ACC112 (cell line): ENCODE measurements at regions not wholly inside any gene's neighbourhood (a gene's known extent, or its start where the extent isn't known, plus 50 kb on each side); places are given as distances from the start of the nearest gene placed in this dataset.
"Not testable (repeated sequence)": the region's sequence is repeated elsewhere in the genome, so short reads cannot be mapped to it uniquely, and the experiment has no call there.

ENCODE experiments used
- H2AFZ ChIP-seq: fragments of 200-600 bp; sonication (generic); one replicate; pipeline ENCODE4 v1.6.0; 2017; ENCODE audit warnings: antibody characterized with exemption, low read length; ENCODE audit not compliant: unreplicated experiment
- H3K27ac ChIP-seq: fragments of 200-600 bp; sonication (generic); 2 replicates; pipeline ENCODE4 v1.5.1; 2014; ENCODE audit warnings: low read depth, mild to moderate bottlenecking, antibody characterized with exemption, low read length, moderate library complexity
- H3K27me3 ChIP-seq: fragments of 200-600 bp; sonication (generic); 2 replicates; pipeline ENCODE4 v1.6.1; 2014; ENCODE audit warnings: mild to moderate bottlenecking, antibody characterized with exemption, low read length, moderate library complexity, mixed read lengths; ENCODE audit not compliant: insufficient read depth
- H3K36me3 ChIP-seq: fragments of 200-600 bp; sonication (generic); 2 replicates; pipeline ENCODE4 v1.6.1; 2016; ENCODE audit warnings: mild to moderate bottlenecking, antibody characterized with exemption, low read length, moderate library complexity, mixed read lengths; ENCODE audit not compliant: insufficient read depth
- H3K4me1 ChIP-seq: fragments of 200-600 bp; sonication (generic); one replicate; pipeline ENCODE4 v1.6.1; 2016; ENCODE audit warnings: low read length, mixed read lengths; ENCODE audit not compliant: insufficient read depth, unreplicated experiment, control insufficient read depth
- H3K4me3 ChIP-seq: fragments of 200-600 bp; sonication (generic); 2 replicates; pipeline ENCODE4 v1.5.1; 2014; ENCODE audit warnings: mild to moderate bottlenecking, low read depth, low read length
- H3K79me2 ChIP-seq: fragments of 200-600 bp; sonication (generic); one replicate; pipeline ENCODE4 v1.6.0; 2016; ENCODE audit warnings: low read length; ENCODE audit not compliant: control insufficient read depth, unreplicated experiment, insufficient read depth

- peaks cover 3% of the 10 kb centered on the region for H3K4me1 ChIP-seq
- no peak overlapping the region for H3K27ac ChIP-seq
- H3K79me2 ChIP-seq = no peaks in the 10 kb centered on the region
- H2AFZ ChIP-seq = no peak overlapping the region
- no peaks in the 10 kb centered on the region for H3K27me3 ChIP-seq
- no peaks in the 10 kb centered on the region for H3K36me3 ChIP-seq
- H3K4me3 ChIP-seq = no peak overlapping the region
These were observed 94.3 kb downstream of the OAT start for GRCh38 chr10:124324451-124324850.

- Histone ChIP-seq H2AFZ (no peak overlapping the region), H3K36me3 (no peaks in the 10 kb centered on the region), H3K27me3 (no peaks in the 10 kb centered on the region)
These were observed 94.9 kb downstream of the OAT start for GRCh38 chr10:124323806-124324205.

GRCh38 chr10:124323111-124323725 is 95.5 kb downstream of the OAT start:
- H3K36me3 ChIP-seq = no peaks in the 10 kb centered on the region
- H3K27me3 ChIP-seq = no peaks in the 10 kb centered on the region
- H2AFZ ChIP-seq = no peak overlapping the region
- H3K27ac ChIP-seq = no peak overlapping the region
- no peaks in the 10 kb centered on the region for H3K79me2 ChIP-seq
- peaks cover 3% of the 10 kb centered on the region for H3K4me1 ChIP-seq
- no peak overlapping the region for H3K4me3 ChIP-seq

More at GRCh38 chr10:124323806-124324205, 94.9 kb downstream of the OAT start:
- Histone ChIP-seq H3K27ac (no peak overlapping the region), H3K79me2 (no peaks in the 10 kb centered on the region), H3K4me1 (peaks cover 3% of the 10 kb centered on the region), H3K4me3 (no peak overlapping the region)

GRCh38 chr10:124322191-124322980 is 96.3 kb downstream of the OAT start:
- no peaks in the 10 kb centered on the region for H3K27me3 ChIP-seq
- no peak overlapping the region for H3K4me3 ChIP-seq
- H3K36me3 ChIP-seq = no peaks in the 10 kb centered on the region
- H3K4me1 ChIP-seq = peaks cover 3% of the 10 kb centered on the region
- no peak overlapping the region for H2AFZ ChIP-seq
- no peaks in the 10 kb centered on the region for H3K79me2 ChIP-seq
- no peak overlapping the region for H3K27ac ChIP-seq

GRCh38 chr10:124321433-124322089 is 97.2 kb downstream of the OAT start:
- Histone ChIP-seq H3K27me3 (no peaks in the 10 kb centered on the region), H3K27ac (no peak overlapping the region), H3K36me3 (no peaks in the 10 kb centered on the region), H2AFZ (no peak overlapping the region), H3K4me1 (peaks cover 3% of the 10 kb centered on the region), H3K79me2 (no peaks in the 10 kb centered on the region), H3K4me3 (no peak overlapping the region)

GRCh38 chr10:124320778-124321432 is 97.8 kb downstream of the OAT start:
- Histone ChIP-seq H3K4me3 (no peak overlapping the region), H3K27me3 (no peaks in the 10 kb centered on the region), H3K27ac (no peak overlapping the region), H3K79me2 (no peaks in the 10 kb centered on the region), H3K36me3 (no peaks in the 10 kb centered on the region), H3K4me1 (peaks cover 5% of the 10 kb centered on the region), H2AFZ (no peak overlapping the region)

- no peak overlapping the region for H2AFZ ChIP-seq
- no peaks in the 10 kb centered on the region for H3K36me3 ChIP-seq
- no peak overlapping the region for H3K4me3 ChIP-seq
- H3K4me1 ChIP-seq = peaks cover 12% of the 10 kb centered on the region
- H3K27ac ChIP-seq = peak overlapping the region; percentile 27; the same call in 1 of the 2 replicates
- no peaks in the 10 kb centered on the region for H3K27me3 ChIP-seq
- H3K79me2 ChIP-seq = no peaks in the 10 kb centered on the region
These were observed 98.8 kb downstream of the OAT start for GRCh38 chr10:124319926-124320391.

GRCh38 chr10:124319520-124319919 is 99.2 kb downstream of the OAT start:
- not testable (repeated sequence) for H2AFZ ChIP-seq, H3K27me3 ChIP-seq, H3K79me2 ChIP-seq, H3K27ac ChIP-seq, H3K4me3 ChIP-seq, H3K36me3 ChIP-seq
- H3K4me1 ChIP-seq = peaks cover 12% of the 10 kb centered on the region

- Histone ChIP-seq H3K4me3 (no peak overlapping the region), H3K79me2 (no peaks in the 10 kb centered on the region), H3K27me3 (no peaks in the 10 kb centered on the region), H3K36me3 (no peaks in the 10 kb centered on the region), H2AFZ (no peak overlapping the region), H3K4me1 (peaks cover 12% of the 10 kb centered on the region), H3K27ac (no peak overlapping the region)
These were observed 99.9 kb downstream of the OAT start for GRCh38 chr10:124318811-124319210.

- Histone ChIP-seq H3K79me2 (no peaks in the 10 kb centered on the region), H3K4me3 (no peak overlapping the region), H2AFZ (no peak overlapping the region), H3K27ac (no peak overlapping the region), H3K27me3 (no peaks in the 10 kb centered on the region), H3K36me3 (no peaks in the 10 kb centered on the region), H3K4me1 (peaks cover 12% of the 10 kb centered on the region)
These were observed 100.6 kb downstream of the OAT start for GRCh38 chr10:124318076-124318475.
